GM19328 (cell line): ENCODE measurements at regions not wholly inside any gene's neighbourhood (a gene's known extent, or its start where the extent isn't known, plus 50 kb on each side); places are given as distances from the start of the nearest gene placed in this dataset.

Experiments used
- ATAC-seq: cut with Tn5 transposase; IDR thresholded peaks from one replicate; pipeline ENCODE4 v1.9.1; 2021; ENCODE audit warnings: mild to moderate bottlenecking, moderate library complexity; ENCODE audit not compliant: unreplicated experiment

- ATAC-seq = no peak
Observed at GRCh38 chrX:39911278-39911897, 186.4 kb downstream of the BCOR start.

GRCh38 chrX:39912126-39912525 is 185.6 kb downstream of the BCOR start:
- ATAC-seq = no peak

GRCh38 chrX:39915081-39915480 is 182.7 kb downstream of the BCOR start:
- ATAC-seq = no peak

GRCh38 chrX:39915596-39915995 is 182.2 kb downstream of the BCOR start:
- ATAC-seq = no peak

- no peak for ATAC-seq
Observed at GRCh38 chrX:39921838-39922237, 175.9 kb downstream of the BCOR start.

- ATAC-seq = no peak
Observed at GRCh38 chrX:39922488-39922887, 175.3 kb downstream of the BCOR start.

- ATAC-seq = no peak
Observed at GRCh38 chrX:39922926-39923325, 174.8 kb downstream of the BCOR start.

GRCh38 chrX:39927380-39927779 is 170.4 kb downstream of the BCOR start:
- ATAC-seq = no peak

GRCh38 chrX:39928704-39929378 is 168.9 kb downstream of the BCOR start:
- no peak for ATAC-seq

- ATAC-seq = no peak
Observed at GRCh38 chrX:39929379-39930025, 168.3 kb downstream of the BCOR start.

- ATAC-seq = no peak
Observed at GRCh38 chrX:39930786-39931528, 166.8 kb downstream of the BCOR start.

GRCh38 chrX:39931529-39932282 is 166.1 kb downstream of the BCOR start:
- no peak for ATAC-seq

GRCh38 chrX:39935411-39936064 is 162.2 kb downstream of the BCOR start:
- ATAC-seq = no peak

- ATAC-seq = no peak
Observed at GRCh38 chrX:39936886-39937770, 160.6 kb downstream of the BCOR start.

GRCh38 chrX:39938466-39938865 is 159.3 kb downstream of the BCOR start:
- no peak for ATAC-seq

- no peak for ATAC-seq
Observed at GRCh38 chrX:39939678-39940077, 158.1 kb downstream of the BCOR start.

- no peak for ATAC-seq
Observed at GRCh38 chrX:39941332-39941920, 156.3 kb downstream of the BCOR start.

- no peak for ATAC-seq
Observed at GRCh38 chrX:39944416-39944815, 153.3 kb downstream of the BCOR start.

GRCh38 chrX:39945709-39946108 is 152.0 kb downstream of the BCOR start:
- no peak for ATAC-seq
